Stomach (tissue), 4 donors: ENCODE measurements at regions not wholly inside any gene's neighbourhood (a gene's known extent, or its start where the extent isn't known, plus 50 kb on each side); places are given as distances from the start of the nearest gene placed in this dataset.

Source experiments
- CTCF ChIP-seq, 7 experiments: fragments of 450-650 bp in 4 of 7; fragments of 200-600 bp in 3 of 7; sonication (generic) in 3 of 7; IDR thresholded peaks; one replicate each; pipeline ENCODE4 v1.5.1; 2016 to 2019; ENCODE audit warnings: antibody characterized with exemption in 7 of 7, control low read depth in 2 of 7, mild to moderate bottlenecking in 1 of 7
- EP300 ChIP-seq: sonication (generic); formaldehyde crosslinking; IDR thresholded peaks from one replicate; pipeline ENCODE4 v1.6.1; 2017; ENCODE audit warnings: antibody characterized with exemption
- POLR2A ChIP-seq, 4 donors: fragments of 450-650 bp; IDR thresholded peaks; one replicate each; pipeline ENCODE4 v1.6.1; 2016; ENCODE audit warnings: antibody characterized with exemption in 4 of 4, control low read depth in 2 of 4, mild to moderate bottlenecking in 1 of 4, moderate library complexity in 1 of 4
- POLR2AphosphoS5 ChIP-seq, 3 donors: sonication (generic); formaldehyde crosslinking; IDR thresholded peaks; one replicate each; pipeline ENCODE4 v1.6.1; 2016; ENCODE audit warnings: antibody characterized with exemption in 3 of 3

- TF ChIP-seq CTCF (IDR thresholded peaks at IDR 0.05) (no peak), POLR2AphosphoS5 (IDR thresholded peaks at IDR 0.05) (no peak), POLR2A (IDR thresholded peaks at IDR 0.05) (no peak), EP300 (no peak)
These were observed 169.0 kb upstream of the DDX18 start for GRCh38 chr2:117645458-117645857.
